ENCODE measurements at regions not wholly inside any gene's neighbourhood (a gene's known extent, or its start where the extent isn't known, plus 50 kb on each side); places are given as distances from the start of the nearest gene placed in this dataset.

DNA sequence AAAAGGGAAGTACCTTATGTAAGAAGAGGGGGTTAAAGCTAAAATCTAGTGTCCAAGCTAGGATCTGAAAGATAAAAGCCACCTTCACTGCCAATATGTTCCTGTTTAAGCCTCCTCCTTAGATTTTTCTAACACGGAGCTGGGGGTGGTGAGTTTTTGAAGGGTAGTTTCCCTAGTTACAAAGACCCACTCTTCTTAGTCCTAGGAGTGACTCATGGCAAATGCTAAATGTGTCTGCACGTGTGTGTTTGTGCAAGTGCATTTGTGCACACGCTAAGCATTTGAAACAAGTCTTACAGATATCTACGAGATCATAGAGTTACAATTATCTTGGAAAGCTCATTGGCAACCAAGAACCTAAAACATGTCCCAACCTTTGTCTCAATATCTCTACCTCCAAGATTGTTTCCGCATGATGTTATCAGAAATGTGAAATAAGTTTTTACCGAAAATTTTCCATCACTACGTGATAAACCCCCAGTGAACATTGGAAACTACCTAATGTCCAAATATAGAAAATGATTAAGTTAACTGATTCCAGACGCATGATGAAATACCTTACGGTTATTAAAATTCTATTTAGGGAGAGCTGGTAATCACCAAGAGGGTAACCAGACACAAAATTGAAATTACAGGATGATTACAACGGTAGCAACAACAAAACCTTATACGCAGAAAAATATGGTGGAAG is 78.0 kb upstream of the HRH2 start:
- peak in 1 of 5 experiments; percentile 12 for DNase-seq

DNA sequence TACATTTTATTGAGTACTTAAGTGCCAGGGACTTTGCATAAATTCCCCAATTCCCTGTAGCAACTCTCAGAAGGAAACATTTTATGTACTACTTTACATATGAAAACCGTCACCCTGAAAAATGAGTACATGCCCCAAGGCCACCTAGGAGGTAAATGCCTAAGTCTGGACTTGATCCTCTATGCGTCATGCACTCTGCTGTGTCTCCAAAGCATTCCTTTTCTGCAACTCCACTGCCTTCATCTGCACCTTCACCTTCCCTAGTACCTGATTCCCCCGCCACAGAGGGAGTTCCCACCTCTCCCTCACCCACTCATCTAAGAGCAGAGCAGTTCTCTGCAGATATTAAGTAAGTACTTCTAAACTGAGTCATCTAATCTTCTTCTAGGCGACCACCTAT is 75.2 kb upstream of the HRH2 start:
- DNase-seq = no peak

- no peak for DNase-seq
Observed at GRCh38 chr5:175585567-175585966, 72.3 kb upstream of the HRH2 start.

GRCh38 chr5:175588709-175589429 is 69.0 kb upstream of the HRH2 start:
- no peak for DNase-seq

- no peak for DNase-seq
Observed at GRCh38 chr5:175589714-175590113, 68.2 kb upstream of the HRH2 start.

DNA sequence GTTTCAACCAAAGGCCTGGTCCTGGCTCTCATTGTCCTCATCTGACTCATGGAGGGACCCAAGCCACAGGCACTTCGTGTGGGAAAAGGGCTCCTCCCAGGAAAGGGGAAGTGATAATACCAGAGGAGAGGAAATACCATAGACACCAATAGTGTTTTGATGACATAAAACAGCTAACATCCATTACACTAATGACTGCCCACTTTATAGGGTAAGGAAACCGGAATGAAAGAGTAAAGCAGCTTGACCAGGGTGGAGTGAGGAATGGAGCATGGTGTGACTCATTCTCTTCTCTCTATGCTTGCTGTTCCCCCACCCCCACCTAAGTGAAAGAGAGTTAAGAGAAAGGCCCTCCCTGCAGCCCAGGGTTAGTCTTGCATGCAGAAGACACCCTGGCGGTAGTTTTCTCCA is 67.4 kb upstream of the HRH2 start:
- no peak for DNase-seq

DNA sequence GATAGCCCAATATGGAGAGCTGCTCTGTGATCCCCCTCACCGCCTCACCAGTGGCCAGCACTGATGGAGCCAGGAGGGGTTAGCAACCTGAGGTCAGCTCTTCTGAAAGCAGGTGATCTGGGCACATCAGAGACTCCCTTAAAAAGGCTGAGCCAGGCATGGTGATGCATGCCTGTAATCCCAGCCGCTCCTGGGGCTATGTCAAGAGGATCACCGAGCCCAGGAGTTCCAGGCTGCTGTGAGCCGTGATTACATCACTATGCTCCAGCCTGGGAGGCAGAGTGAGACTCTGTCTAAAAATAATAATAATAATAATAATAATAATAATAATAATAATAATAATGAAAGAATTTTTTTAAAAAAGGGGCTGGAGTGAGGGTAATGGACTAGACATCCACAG is 66.6 kb upstream of the HRH2 start:
- no peak for DNase-seq

DNA sequence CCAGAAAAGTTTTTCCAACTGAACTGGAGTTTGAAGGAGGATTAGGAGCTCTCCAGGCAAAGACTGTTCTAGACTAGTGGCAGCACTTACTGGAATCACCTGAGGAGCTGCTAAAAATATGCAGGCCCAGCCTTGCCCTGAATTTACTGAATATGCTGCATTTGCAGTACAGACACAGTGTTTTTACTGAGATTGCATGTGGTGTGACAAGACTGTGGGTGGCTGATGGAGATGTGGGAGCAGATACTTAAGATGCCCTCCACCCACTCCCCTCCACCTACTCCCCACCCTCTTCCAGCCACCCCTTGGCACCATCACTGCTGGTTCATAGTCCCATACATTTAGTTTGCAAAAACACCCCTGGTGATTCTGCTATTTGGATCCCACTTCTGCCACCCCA is 64.1 kb upstream of the HRH2 start:
- DNase-seq = no peak

GRCh38 chr5:175595905-175596304 is 62.0 kb upstream of the HRH2 start:
- DNase-seq = no peak

GRCh38 chr5:175596761-175597189 is 61.1 kb upstream of the HRH2 start:
- no peak for DNase-seq

DNA sequence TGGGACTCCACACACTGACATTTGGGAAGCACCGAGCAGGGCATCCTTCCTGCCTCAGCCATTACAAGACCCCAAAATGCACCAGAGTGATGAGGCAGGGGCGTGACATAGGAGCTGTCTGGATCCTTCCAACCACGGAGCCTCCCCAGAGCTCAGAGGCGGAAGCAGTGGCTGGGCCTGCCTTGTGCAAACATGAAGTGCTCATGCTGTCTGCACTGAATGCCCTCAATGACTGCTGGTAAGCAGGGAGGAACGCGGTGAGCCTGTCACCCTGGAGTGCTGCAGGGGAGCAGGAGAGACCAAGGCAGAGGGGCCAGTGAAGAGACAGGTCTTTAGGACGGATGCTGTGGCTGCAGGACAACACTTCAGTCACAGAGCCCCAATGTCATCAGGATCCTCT is 60.2 kb upstream of the HRH2 start:
- no peak for DNase-seq

GRCh38 chr5:175598774-175599173 is 59.1 kb upstream of the HRH2 start:
- DNase-seq = no peak

DNA sequence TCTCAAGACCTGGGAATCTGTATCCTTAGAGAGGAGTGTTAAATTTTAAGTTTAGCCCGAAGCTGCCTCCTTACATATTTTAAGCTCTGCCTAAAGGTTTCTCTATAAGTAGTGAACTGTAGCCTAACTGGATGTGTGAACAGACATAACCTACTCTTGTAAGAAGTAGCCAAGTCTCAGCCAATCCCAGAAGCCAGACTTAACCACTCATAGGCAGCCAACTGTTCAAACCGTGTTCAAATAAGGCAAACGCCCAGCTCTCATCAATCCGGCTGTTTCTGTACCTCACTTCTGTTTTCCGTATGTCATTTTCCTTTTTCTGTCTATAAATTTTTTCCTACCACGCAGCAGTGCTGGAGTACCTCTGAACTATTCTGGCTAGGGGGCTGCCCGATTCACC is 58.7 kb upstream of the HRH2 start:
- DNase-seq = no peak

GRCh38 chr5:175603987-175604739 is 53.7 kb upstream of the HRH2 start:
- no peak for DNase-seq

- DNase-seq = no peak
Observed at GRCh38 chr5:175606409-175606808, 51.5 kb upstream of the HRH2 start.
